ENCODE measurements at regions not wholly inside any gene's neighbourhood (a gene's known extent, or its start where the extent isn't known, plus 50 kb on each side); places are given as distances from the start of the nearest gene placed in this dataset.

DNA sequence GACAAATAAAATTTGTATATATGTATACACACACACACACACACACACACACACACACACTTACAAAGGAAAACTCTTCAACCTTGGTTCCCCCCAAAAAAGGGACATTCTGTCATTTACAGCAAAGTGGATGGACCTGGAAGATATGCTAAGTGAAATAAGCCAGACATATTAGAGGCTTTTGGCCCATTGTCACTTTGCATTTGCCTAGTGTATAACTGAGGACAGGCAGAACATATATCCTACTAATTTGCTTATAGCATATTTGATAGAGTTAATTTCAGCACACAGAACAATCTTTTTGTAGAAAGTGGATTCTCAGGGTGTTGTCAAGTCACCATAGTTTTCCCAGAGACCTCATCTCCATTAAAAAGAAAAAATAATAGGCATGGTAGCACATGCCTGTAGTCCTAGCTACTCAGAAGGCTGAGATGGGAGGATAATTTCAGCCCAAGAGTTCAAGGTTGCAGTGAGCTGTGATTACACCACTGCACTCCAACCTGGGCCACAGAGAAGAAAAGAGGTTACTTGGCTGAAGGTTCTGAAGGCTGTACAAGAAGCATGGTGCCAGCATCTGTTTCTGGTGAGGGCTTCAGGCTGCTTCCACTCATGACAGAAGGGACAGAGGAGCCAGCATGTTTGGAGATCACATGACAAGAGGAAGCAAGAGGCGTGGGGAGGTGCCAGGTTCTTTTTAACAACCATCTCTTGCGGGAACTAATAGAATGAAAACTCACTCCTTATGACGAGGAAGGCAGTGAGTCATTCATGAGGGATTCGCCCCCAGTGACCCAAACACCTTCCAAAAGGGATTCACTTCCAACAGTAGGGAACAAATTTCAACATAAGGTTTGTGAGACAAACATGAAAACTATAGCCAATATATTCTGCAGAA lies 135.6 kb downstream of the TMEM168 start:
- Histone ChIP-seq H3K79me2 (ENCODE audit: insufficient read depth, low read length) (no peaks in the 10 kb centered on the region), H3K4me2 (ENCODE audit: low read length) (peak overlapping the region; percentile 17), H3K9me3 (ENCODE audit: control insufficient read depth in 1 of 2, insufficient read depth in 1 of 2, low read depth in 1 of 2, low read length in 2 of 2) (no peaks in the 10 kb centered on the region), H3K4me1 (ENCODE audit: control insufficient read depth in 1 of 2, insufficient read depth in 2 of 2, low read length in 2 of 2) (peaks cover 0 to 10% of the 10 kb centered on the region in 2 experiments; a peak in 3 of 4 replicates), H3K27me3 (ENCODE audit: insufficient read depth, low read length) (no peaks in the 10 kb centered on the region), H4K20me1 (ENCODE audit: insufficient read depth) (no peaks in the 10 kb centered on the region), H3K36me3 (ENCODE audit: control insufficient read depth in 1 of 2, insufficient read depth in 2 of 2, low read length in 2 of 2) (no peaks in the 10 kb centered on the region), H3K9ac (ENCODE audit: low read length) (no peak overlapping the region), H3K27ac (ENCODE audit: low read depth, low read length) (no peak overlapping the region), H3K4me3 (replicated peaks in 1 of 2; ENCODE audit: low read depth in 1 of 2, low read length in 2 of 2) (no peak overlapping the region), H3K9me2 (ENCODE audit: insufficient read depth) (no peaks in the 10 kb centered on the region), H2AFZ (ENCODE audit: low read depth, low read length, poor library complexity, severe bottlenecking) (peak overlapping the region; percentile 50)
- peak; percentile 44; the same call in 1 of the 2 replicates for ATAC-seq
- no peak for DNase-seq (ENCODE audit: low read depth, low spot score)
- ChIA-PET RAD21 (ENCODE audit: low non-redundant PET in 1 of 2, low total read pairs in 2 of 2, uncharacterized antibody in 2 of 2, unreplicated experiment in 2 of 2) (no interaction called here), CTCF (no interaction called here), POLR2A (no interaction called here)
- no TSS peak for BruUV-seq (replicated peaks)
- TF ChIP-seq FOSL1 (IDR thresholded peaks at IDR 0.05; ENCODE audit: low read depth), result 0 out of 2 replicates have a peak, but pooled peaks have one; percentile 9
- no peak for TF ChIP-seq SIN3A (IDR thresholded peaks at IDR 0.05; ENCODE audit: low read depth)
- TF ChIP-seq EZH2phosphoT487 (IDR thresholded peaks at IDR 0.05; ENCODE audit: borderline replicate concordance), result no peak
- intact Hi-C loops (cut with micrococcal nuclease), result no loop called here

DNA sequence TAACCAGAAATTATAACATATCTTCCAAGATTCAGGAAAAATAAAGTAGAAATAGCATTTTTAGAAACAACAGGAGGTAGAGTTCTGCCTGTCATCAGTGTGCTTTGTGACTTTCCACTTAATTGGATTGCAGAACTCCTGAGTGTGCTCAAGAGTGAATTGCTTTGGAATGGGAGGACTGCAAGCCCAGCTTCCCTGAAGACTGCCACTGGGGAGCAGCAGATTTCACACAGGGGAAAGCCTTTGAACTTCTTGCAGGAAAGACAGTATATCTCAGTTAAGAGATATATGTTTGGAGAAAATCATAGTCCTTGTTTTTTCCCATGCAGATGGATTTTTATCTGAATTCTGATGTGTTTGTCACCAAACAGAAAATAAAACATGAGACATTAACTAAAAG lies 124.5 kb downstream of the TMEM168 start:
- no peak overlapping the region for H2AFZ ChIP-seq (ENCODE audit: low read depth, low read length, poor library complexity, severe bottlenecking)
- no peaks in the 10 kb centered on the region for H3K27me3 ChIP-seq (ENCODE audit: insufficient read depth, low read length)
- H3K4me3 ChIP-seq (replicated peaks in 1 of 2; ENCODE audit: low read depth in 1 of 2, low read length in 2 of 2), result no peak overlapping the region
- ChIA-PET RAD21 (ENCODE audit: low non-redundant PET in 1 of 2, low total read pairs in 2 of 2, uncharacterized antibody in 2 of 2, unreplicated experiment in 2 of 2) (no interaction called here), POLR2A (no interaction called here), CTCF (no interaction called here)
- H3K4me2 ChIP-seq (ENCODE audit: low read length), result no peak overlapping the region
- no peak overlapping the region for H3K9ac ChIP-seq (ENCODE audit: low read length)
- no peaks in the 10 kb centered on the region for H3K36me3 ChIP-seq (ENCODE audit: control insufficient read depth in 1 of 2, insufficient read depth in 2 of 2, low read length in 2 of 2)
- H3K79me2 ChIP-seq (ENCODE audit: insufficient read depth, low read length), result no peaks in the 10 kb centered on the region
- no peaks in the 10 kb centered on the region for H3K9me3 ChIP-seq (ENCODE audit: control insufficient read depth in 1 of 2, insufficient read depth in 1 of 2, low read depth in 1 of 2, low read length in 2 of 2)
- BruUV-seq (replicated peaks), result no TSS peak
- H3K27ac ChIP-seq (ENCODE audit: low read depth, low read length), result no peak overlapping the region
- DNase-seq (ENCODE audit: low read depth, low spot score) (no peak), ATAC-seq (peak; percentile 44; the same call in 1 of the 2 replicates)
- intact Hi-C loops (cut with micrococcal nuclease), result no loop called here
- H4K20me1 ChIP-seq (ENCODE audit: insufficient read depth), result no peaks in the 10 kb centered on the region
- no peaks in the 10 kb centered on the region for H3K9me2 ChIP-seq (ENCODE audit: insufficient read depth)
- no peaks in the 10 kb centered on the region for H3K4me1 ChIP-seq (ENCODE audit: control insufficient read depth in 1 of 2, insufficient read depth in 2 of 2, low read length in 2 of 2)
- TF ChIP-seq TCF7L2 (IDR thresholded peaks at IDR 0.05; ENCODE audit: borderline replicate concordance, extremely low read depth, insufficient read depth, insufficient read length) (peak; percentile 49), ZBTB33 (IDR thresholded peaks at IDR 0.05; ENCODE audit: extremely low read depth, insufficient replicate concordance, low read length) (no peak), SP1 (IDR thresholded peaks at IDR 0.05; ENCODE audit: low read depth) (no peak), EZH2 (IDR thresholded peaks at IDR 0.05) (no peak), POLR2AphosphoS5 (IDR thresholded peaks at IDR 0.05; ENCODE audit: low read depth, low read length) (no peak), RAD21 (IDR thresholded peaks at IDR 0.05; ENCODE audit: low read depth) (peak; percentile 24; the same call in 1 of the 2 replicates), ZNF274 (IDR thresholded peaks at IDR 0.05; ENCODE audit: low read depth, low read length) (no peak), ELF1 (IDR thresholded peaks at IDR 0.05; ENCODE audit: borderline replicate concordance, low read depth) (no peak)
- TF ChIP-seq, protein P1, sequence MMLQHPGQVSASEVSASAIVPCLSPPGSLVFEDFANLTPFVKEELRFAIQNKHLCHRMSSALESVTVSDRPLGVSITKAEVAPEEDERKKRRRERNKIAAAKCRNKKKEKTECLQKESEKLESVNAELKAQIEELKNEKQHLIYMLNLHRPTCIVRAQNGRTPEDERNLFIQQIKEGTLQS (IDR thresholded peaks at IDR 0.05), result no peak
- TF ChIP-seq, protein P2, sequence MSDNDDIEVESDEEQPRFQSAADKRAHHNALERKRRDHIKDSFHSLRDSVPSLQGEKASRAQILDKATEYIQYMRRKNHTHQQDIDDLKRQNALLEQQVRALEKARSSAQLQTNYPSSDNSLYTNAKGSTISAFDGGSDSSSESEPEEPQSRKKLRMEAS (IDR thresholded peaks at IDR 0.05), result no peak
